Panc1 (cell line): ENCODE measurements at regions not wholly inside any gene's neighbourhood (a gene's known extent, or its start where the extent isn't known, plus 50 kb on each side); places are given as distances from the start of the nearest gene placed in this dataset.

Source experiments
- ATAC-seq: fragments of 200-7000 bp; cut with Tn5 transposase; 2 replicates; pipeline ENCODE4 v1.9.1; 2020; ENCODE audit warnings: mild to moderate bottlenecking, moderate library complexity
- BruUV-seq: library from RNA; stranded (reverse); fragments of 400-500 nt; replicated peaks from 2 replicates; lab custom pipeline; 2021; lab: Mats Ljungman, UMichigan
- CTCF ChIA-PET: fragments of 300-600 bp; sonication (Branson Sonifier 250); formaldehyde crosslinking; loops from one replicate; lab custom pipeline; 2022; ENCODE audit warnings: antibody characterized with exemption; lab: Charles Lee
- POLR2A ChIA-PET: fragments of 300-600 bp; sonication (Branson Sonifier 250); formaldehyde crosslinking; loops from one replicate; lab custom pipeline; 2022; ENCODE audit warnings: antibody characterized with exemption; lab: Charles Lee
- DNase-seq: peaks from one replicate; pipeline ENCODE4 v3.0.0-alpha.2; 2010; ENCODE audit warnings: low read depth, low spot score
- H3K27ac ChIP-seq: 2 replicates; pipeline ENCODE4 v1.5.1; 2011; ENCODE audit warnings: mild to moderate bottlenecking, low read length, inconsistent platforms
- H3K27me3 ChIP-seq: fragments of 200-500 bp; sonication (Bioruptor generic); 2 replicates; pipeline ENCODE4 v1.6.0; 2014; ENCODE audit warnings: low read length, inconsistent platforms; ENCODE audit not compliant: control insufficient read depth, insufficient read depth
- H3K36me3 ChIP-seq: fragments of 200-500 bp; sonication (Bioruptor generic); 2 replicates; pipeline ENCODE4 v1.5.1; 2014; ENCODE audit warnings: inconsistent platforms, mild to moderate bottlenecking, low read length, moderate library complexity; ENCODE audit not compliant: control insufficient read depth, insufficient read depth
- H3K4me1 ChIP-seq: 2 replicates; pipeline ENCODE4 v1.5.1; 2011; ENCODE audit warnings: inconsistent platforms, mild to moderate bottlenecking, low read length, moderate library complexity; ENCODE audit not compliant: control insufficient read depth, insufficient read depth
- H3K4me3 ChIP-seq, 2 experiments: 2 replicates each; pipeline ENCODE4 v1.5.1; 2011 to 2012; ENCODE audit warnings: low read depth in 2 of 2, low read length in 2 of 2, mild to moderate bottlenecking in 2 of 2, inconsistent platforms in 1 of 2, moderate library complexity in 1 of 2
- H3K9me3 ChIP-seq: fragments of 200-500 bp; sonication (Bioruptor generic); 2 replicates; pipeline ENCODE4 v1.5.1; 2014; ENCODE audit warnings: low read depth, mild to moderate bottlenecking, inconsistent platforms, low read length, moderate library complexity; ENCODE audit not compliant: control insufficient read depth, insufficient read depth
- POLR2AphosphoS5 ChIP-seq: IDR thresholded peaks from 2 replicates; pipeline ENCODE4 v1.6.1; 2012; ENCODE audit warnings: mild to moderate bottlenecking, low read depth, low read length, moderate library complexity
- REST ChIP-seq, 2 experiments: IDR thresholded peaks; 2 replicates each; pipeline ENCODE4 v1.6.1; 2011 to 2012; ENCODE audit warnings: low read depth in 2 of 2, control low read depth in 1 of 2, low read length in 1 of 2, mild to moderate bottlenecking in 1 of 2, moderate library complexity in 1 of 2; ENCODE audit not compliant: insufficient read depth in 1 of 2
- SIN3A ChIP-seq: IDR thresholded peaks from 2 replicates; pipeline ENCODE4 v1.6.1; 2012; ENCODE audit warnings: low read depth, mild to moderate bottlenecking, low read length, moderate library complexity, borderline replicate concordance; ENCODE audit not compliant: insufficient read depth
- TCF7L2 ChIP-seq: IDR thresholded peaks from 2 replicates; pipeline ENCODE4 v1.6.1; 2011; ENCODE audit warnings: mild to moderate bottlenecking, low read depth, low read length, inconsistent platforms
- in situ Hi-C: cut with HindIII; loops from 2 replicates; pipeline ENCODE4 v1.10.0; 2016; ENCODE audit warnings: low sequenced_read_pairs, low pct_unique_long_range_greater_than_20kb
- intact Hi-C: fragments of 100-400 bp; cut with micrococcal nuclease; formaldehyde crosslinking; loops from one replicate; pipeline ENCODE4 v1.10.0; 2022; ENCODE audit not compliant: unreplicated experiment
- TF ChIP-seq, protein P1 (sequence below): fragments of 450-650 bp; IDR thresholded peaks from 2 replicates; pipeline ENCODE4 v1.5.1; 2017; ENCODE audit warnings: mild to moderate bottlenecking

- TF ChIP-seq REST (IDR thresholded peaks at IDR 0.05; ENCODE audit: insufficient read depth in 1 of 2, low read depth in 2 of 2, low read length in 1 of 2) (no peak), TCF7L2 (no peak), POLR2AphosphoS5 (no peak), SIN3A (no peak)
- TF ChIP-seq, protein P1, sequence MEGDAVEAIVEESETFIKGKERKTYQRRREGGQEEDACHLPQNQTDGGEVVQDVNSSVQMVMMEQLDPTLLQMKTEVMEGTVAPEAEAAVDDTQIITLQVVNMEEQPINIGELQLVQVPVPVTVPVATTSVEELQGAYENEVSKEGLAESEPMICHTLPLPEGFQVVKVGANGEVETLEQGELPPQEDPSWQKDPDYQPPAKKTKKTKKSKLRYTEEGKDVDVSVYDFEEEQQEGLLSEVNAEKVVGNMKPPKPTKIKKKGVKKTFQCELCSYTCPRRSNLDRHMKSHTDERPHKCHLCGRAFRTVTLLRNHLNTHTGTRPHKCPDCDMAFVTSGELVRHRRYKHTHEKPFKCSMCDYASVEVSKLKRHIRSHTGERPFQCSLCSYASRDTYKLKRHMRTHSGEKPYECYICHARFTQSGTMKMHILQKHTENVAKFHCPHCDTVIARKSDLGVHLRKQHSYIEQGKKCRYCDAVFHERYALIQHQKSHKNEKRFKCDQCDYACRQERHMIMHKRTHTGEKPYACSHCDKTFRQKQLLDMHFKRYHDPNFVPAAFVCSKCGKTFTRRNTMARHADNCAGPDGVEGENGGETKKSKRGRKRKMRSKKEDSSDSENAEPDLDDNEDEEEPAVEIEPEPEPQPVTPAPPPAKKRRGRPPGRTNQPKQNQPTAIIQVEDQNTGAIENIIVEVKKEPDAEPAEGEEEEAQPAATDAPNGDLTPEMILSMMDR: no peak
- ChIA-PET POLR2A (no interaction called here), CTCF (no interaction called here)
- no peaks in the 10 kb centered on the region for H3K4me1 ChIP-seq
- no peaks in the 10 kb centered on the region for H3K36me3 ChIP-seq
- no peak overlapping the region for H3K4me3 ChIP-seq
- no peak overlapping the region for H3K27ac ChIP-seq
- H3K27me3 ChIP-seq: no peaks in the 10 kb centered on the region
- BruUV-seq: no TSS peak
- intact Hi-C loops: no loop called here
- DNase-seq (no peak), ATAC-seq (no peak)
- in situ Hi-C loops: no loop called here
- H3K9me3 ChIP-seq: no peaks in the 10 kb centered on the region
Measured at GRCh38 chr12:41697161-41697560, 447.5 kb downstream of the GXYLT1 start.

DNA sequence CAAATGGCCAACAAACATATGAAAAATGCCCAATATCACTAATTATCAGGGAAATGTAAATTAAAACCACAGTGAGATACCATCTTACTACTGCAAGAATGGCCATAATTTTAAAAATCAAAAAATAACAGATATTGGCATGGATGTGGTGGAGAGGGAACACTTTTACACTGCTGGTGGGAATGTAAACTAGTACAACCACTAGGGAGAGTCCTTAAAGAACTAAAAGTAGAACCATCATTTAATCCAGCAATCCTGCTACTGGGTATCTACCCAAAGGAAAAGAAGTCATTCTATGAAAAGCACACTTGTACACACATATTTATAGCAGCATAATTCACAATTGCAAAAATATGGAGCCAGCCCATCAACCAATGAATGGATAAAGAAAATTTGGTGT is 459.7 kb downstream of the GXYLT1 start:
- no peaks in the 10 kb centered on the region for H3K9me3 ChIP-seq
- no peaks in the 10 kb centered on the region for H3K27me3 ChIP-seq
- TF ChIP-seq TCF7L2 (no peak), POLR2AphosphoS5 (no peak), SIN3A (no peak)
- TF ChIP-seq, protein P1: no peak
- H3K4me3 ChIP-seq: no peak overlapping the region
- DNase-seq (no peak), ATAC-seq (no peak)
- POLR2A ChIA-PET: no interaction called here
- no peak overlapping the region for H3K27ac ChIP-seq
- H3K4me1 ChIP-seq: no peaks in the 10 kb centered on the region
- in situ Hi-C loops (no loop called here), intact Hi-C loops (no loop called here)
- CTCF ChIA-PET: no interaction called here
- no peaks in the 10 kb centered on the region for H3K36me3 ChIP-seq
- no TSS peak for BruUV-seq
